ENCODE measurements at regions not wholly inside any gene's neighbourhood (a gene's known extent, or its start where the extent isn't known, plus 50 kb on each side); places are given as distances from the start of the nearest gene placed in this dataset.

DNA sequence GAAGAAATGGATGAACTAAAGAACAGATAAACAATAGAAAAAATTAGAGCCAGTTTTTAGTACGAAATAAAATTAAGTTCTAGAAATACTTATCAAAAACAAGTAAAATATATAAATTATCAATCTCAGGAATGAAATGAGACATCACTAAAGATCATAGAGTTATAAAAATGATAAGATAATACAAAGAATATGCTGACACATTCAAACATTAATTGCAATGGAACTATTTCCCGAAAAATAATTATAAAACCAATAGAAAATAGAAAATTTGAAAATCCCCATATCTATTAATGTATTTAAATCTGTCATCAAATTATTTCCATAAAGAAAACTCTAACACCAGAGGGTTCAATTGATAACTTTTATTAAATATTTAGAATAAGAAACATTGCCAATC is 458.1 kb upstream of the MBL2 start:
- H3K27me3 ChIP-seq (ENCODE audit: insufficient read depth, low read length, poor library complexity, severe bottlenecking): no peaks in the 10 kb centered on the region
- Mint-ChIP-seq H3K27me3 (no peaks in the 10 kb centered on the region), H3K9me3 (peaks cover 3 to 46% (median 15%) of the 10 kb centered on the region in 5 donors), H3K4me1 (no peaks in the 10 kb centered on the region), H3K27ac (no peak overlapping the region), H3K4me3 (no peak overlapping the region), H3K36me3 (no peaks in the 10 kb centered on the region)
- H3K27ac ChIP-seq (ENCODE audit: low read depth, low read length): no peak overlapping the region
- ChIA-PET CTCF (no interaction called here), POLR2A (no interaction called here)
- H3K4me3 ChIP-seq (ENCODE audit: low read length): no peak overlapping the region
- DNase-seq: no peak
- no peaks in the 10 kb centered on the region for H3K36me3 ChIP-seq (ENCODE audit: insufficient read depth, low read length)
- H3K4me1 ChIP-seq (ENCODE audit: insufficient read depth, low read length): no peaks in the 10 kb centered on the region
- H3K9me3 ChIP-seq (ENCODE audit: low read length): no peaks in the 10 kb centered on the region

DNA sequence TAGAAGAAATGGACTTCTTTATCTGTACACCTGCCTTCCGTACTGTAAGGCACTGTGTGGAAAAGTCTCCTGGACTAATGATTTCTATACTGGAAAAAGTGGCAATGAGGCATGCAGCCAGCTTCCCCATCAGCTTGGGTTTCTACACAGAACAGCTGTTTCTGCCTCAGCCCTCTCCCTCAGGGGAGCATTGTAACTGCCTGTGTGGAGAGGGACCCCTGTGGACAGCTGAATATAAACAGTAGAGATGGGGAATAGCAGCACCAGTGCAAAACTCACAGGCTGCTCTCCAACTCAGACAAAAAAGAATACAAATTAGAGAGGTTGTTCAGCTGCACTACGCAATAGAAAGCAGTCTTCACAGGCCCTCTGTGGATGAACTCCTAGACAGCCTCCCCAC is 451.3 kb upstream of the MBL2 start:
- no peaks in the 10 kb centered on the region for H3K4me1 ChIP-seq (ENCODE audit: insufficient read depth, low read length)
- no peak for DNase-seq
- H3K27me3 Mint-ChIP-seq: peaks cover 0 to 1% of the 10 kb centered on the region in 2 donors
- H3K36me3 Mint-ChIP-seq: no peaks in the 10 kb centered on the region
- no peak overlapping the region for H3K27ac ChIP-seq (ENCODE audit: low read depth, low read length)
- no peaks in the 10 kb centered on the region for H3K9me3 ChIP-seq (ENCODE audit: low read length)
- POLR2A ChIA-PET: no interaction called here
- H3K4me3 Mint-ChIP-seq: no peak overlapping the region
- CTCF ChIA-PET: no interaction called here
- H3K4me3 ChIP-seq (ENCODE audit: low read length): no peak overlapping the region
- H3K9me3 Mint-ChIP-seq: peaks cover 6 to 39% (median 8%) of the 10 kb centered on the region in 5 donors
- H3K4me1 Mint-ChIP-seq: no peaks in the 10 kb centered on the region
- H3K27ac Mint-ChIP-seq: no peak overlapping the region
- no peaks in the 10 kb centered on the region for H3K36me3 ChIP-seq (ENCODE audit: insufficient read depth, low read length)
- H3K27me3 ChIP-seq (ENCODE audit: insufficient read depth, low read length, poor library complexity, severe bottlenecking): no peaks in the 10 kb centered on the region

DNA sequence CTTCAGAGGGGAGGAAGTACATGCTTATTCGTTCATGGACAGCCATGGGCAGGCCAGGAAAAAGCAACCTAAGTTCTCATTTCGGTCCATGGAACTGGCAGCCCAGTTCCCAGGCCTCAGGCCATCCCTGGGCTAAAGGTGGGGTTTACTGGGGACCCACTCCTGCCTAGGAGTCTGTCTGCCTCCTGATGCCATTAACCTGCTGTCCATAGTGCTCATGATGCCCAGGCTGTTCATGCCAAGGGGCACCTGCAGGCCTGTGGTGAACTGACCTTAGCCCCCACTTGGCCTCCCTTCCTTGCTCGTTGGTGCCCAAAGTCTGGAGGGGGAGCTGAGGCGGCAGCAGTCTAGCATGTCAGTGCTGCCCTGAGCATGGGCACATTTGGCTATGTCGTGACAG is 450.2 kb upstream of the MBL2 start:
- POLR2A ChIA-PET: no interaction called here
- Histone ChIP-seq H3K27me3 (ENCODE audit: insufficient read depth, low read length, poor library complexity, severe bottlenecking) (no peaks in the 10 kb centered on the region), H3K4me3 (ENCODE audit: low read length) (no peak overlapping the region), H3K27ac (ENCODE audit: low read depth, low read length) (no peak overlapping the region), H3K36me3 (ENCODE audit: insufficient read depth, low read length) (no peaks in the 10 kb centered on the region), H3K9me3 (ENCODE audit: low read length) (no peaks in the 10 kb centered on the region), H3K4me1 (ENCODE audit: insufficient read depth, low read length) (no peaks in the 10 kb centered on the region)
- Mint-ChIP-seq H3K4me1 (no peaks in the 10 kb centered on the region), H3K4me3 (no peak overlapping the region), H3K27ac (no peak overlapping the region), H3K27me3 (peaks cover 0 to 1% of the 10 kb centered on the region in 2 donors), H3K9me3 (peaks cover 8 to 34% (median 10%) of the 10 kb centered on the region in 5 donors), H3K36me3 (no peaks in the 10 kb centered on the region)
- CTCF ChIA-PET: no interaction called here
- DNase-seq: no peak

DNA sequence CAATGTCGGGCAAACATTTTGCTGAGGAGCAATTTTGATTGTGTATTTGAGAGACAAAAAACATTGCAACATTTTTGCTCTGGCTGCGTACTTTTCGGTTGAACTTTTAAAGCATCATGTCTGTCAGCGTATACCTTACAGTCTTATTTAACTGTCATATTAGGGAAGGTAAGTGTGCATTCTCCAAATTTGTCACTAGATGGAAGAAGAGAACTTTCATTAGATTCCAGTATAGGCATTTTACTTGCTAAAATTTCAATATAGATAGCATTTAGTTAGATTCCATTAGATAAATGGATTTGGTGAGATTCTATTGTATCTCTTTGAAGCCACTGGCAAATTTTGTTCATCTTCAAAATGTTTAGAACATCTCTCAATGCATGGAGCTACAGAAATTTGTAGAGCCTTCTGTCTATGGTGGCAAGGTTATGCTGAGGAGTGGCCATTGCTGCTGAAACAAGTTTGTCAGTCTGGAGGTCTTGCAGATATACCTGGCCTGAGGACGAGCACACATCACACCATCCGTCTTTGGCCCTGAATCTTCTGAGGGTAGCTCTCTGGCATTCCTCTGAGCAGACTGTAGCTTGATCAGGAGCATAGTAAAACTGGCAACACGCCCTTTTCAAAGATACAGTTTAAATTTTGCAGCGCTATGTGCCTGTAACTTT is 437.5 kb upstream of the MBL2 start:
- ChIA-PET POLR2A (no interaction called here), CTCF (no interaction called here)
- H3K36me3 ChIP-seq (ENCODE audit: insufficient read depth, low read length): no peaks in the 10 kb centered on the region
- Mint-ChIP-seq H3K9me3 (peaks cover 6 to 34% (median 14%) of the 10 kb centered on the region in 5 donors), H3K4me1 (no peaks in the 10 kb centered on the region), H3K27me3 (no peaks in the 10 kb centered on the region), H3K36me3 (no peaks in the 10 kb centered on the region), H3K27ac (no peak overlapping the region), H3K4me3 (no peak overlapping the region)
- DNase-seq: no peak
- no peak overlapping the region for H3K27ac ChIP-seq (ENCODE audit: low read depth, low read length)
- no peaks in the 10 kb centered on the region for H3K9me3 ChIP-seq (ENCODE audit: low read length)
- H3K4me1 ChIP-seq (ENCODE audit: insufficient read depth, low read length): no peaks in the 10 kb centered on the region
- no peak overlapping the region for H3K4me3 ChIP-seq (ENCODE audit: low read length)
- H3K27me3 ChIP-seq (ENCODE audit: insufficient read depth, low read length, poor library complexity, severe bottlenecking): no peaks in the 10 kb centered on the region

DNA sequence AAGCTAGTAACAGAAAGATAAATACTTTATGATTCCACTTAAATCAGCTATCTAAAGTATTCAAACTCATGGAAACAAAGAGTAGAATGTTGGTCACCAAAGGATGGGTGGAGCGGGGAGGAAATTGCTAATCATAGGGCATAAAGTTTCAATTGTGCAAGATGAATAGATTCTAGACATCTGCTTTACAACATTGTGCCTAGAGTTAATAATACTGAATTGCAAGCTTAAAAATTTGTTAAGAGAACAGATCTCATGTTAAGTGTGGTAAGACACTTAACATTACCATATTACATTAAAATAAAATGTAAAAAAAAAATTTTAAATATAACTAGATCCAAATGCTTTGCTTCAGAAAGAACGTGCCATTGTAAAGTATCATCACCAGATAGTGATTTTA is 411.1 kb upstream of the MBL2 start:
- Mint-ChIP-seq H3K27me3 (no peaks in the 10 kb centered on the region), H3K27ac (no peak overlapping the region)
- POLR2A ChIA-PET: no interaction called here

DNA sequence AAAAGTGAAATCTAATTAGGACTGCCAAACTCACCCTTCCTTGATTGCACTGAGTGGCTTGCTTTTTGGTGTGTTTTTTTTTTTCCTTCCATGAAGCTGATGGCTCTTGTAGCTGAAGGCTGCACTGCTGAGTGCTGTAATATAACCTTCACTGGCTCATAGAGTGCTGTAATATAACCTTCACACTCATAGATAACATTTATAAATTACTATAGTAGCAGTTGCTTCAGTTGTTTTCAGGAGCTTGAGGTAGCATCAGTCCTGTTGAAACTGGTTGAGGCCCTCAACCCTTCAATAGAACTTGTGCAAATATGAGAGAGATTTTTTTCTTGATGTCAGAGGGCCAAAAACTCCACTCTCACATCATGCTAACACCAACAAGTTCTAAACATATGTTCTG is 404.9 kb upstream of the MBL2 start:
- DNase-seq: no peak
- no peaks in the 10 kb centered on the region for H3K9me3 ChIP-seq (ENCODE audit: low read length)
- H3K4me3 Mint-ChIP-seq: no peak overlapping the region
- POLR2A ChIA-PET: no interaction called here
- H3K4me1 ChIP-seq (ENCODE audit: insufficient read depth, low read length): no peaks in the 10 kb centered on the region
- H3K27me3 Mint-ChIP-seq: no peaks in the 10 kb centered on the region
- H3K36me3 Mint-ChIP-seq: no peaks in the 10 kb centered on the region
- no peak overlapping the region for H3K27ac Mint-ChIP-seq
- CTCF ChIA-PET: no interaction called here
- H3K27me3 ChIP-seq (ENCODE audit: insufficient read depth, low read length, poor library complexity, severe bottlenecking): no peaks in the 10 kb centered on the region
- no peaks in the 10 kb centered on the region for H3K36me3 ChIP-seq (ENCODE audit: insufficient read depth, low read length)
- H3K4me3 ChIP-seq (ENCODE audit: low read length): no peak overlapping the region
- H3K9me3 Mint-ChIP-seq: peaks cover 4 to 17% (median 7%) of the 10 kb centered on the region in 5 donors
- no peaks in the 10 kb centered on the region for H3K4me1 Mint-ChIP-seq
- no peak overlapping the region for H3K27ac ChIP-seq (ENCODE audit: low read depth, low read length)

More for the DNA sequence above, 411.1 kb upstream of the MBL2 start:
- H3K4me3 Mint-ChIP-seq: no peak overlapping the region
- peaks cover 10 to 46% (median 21%) of the 10 kb centered on the region in 5 donors for H3K9me3 Mint-ChIP-seq
- no peaks in the 10 kb centered on the region for H3K4me1 Mint-ChIP-seq
- no peak for DNase-seq
- Histone ChIP-seq H3K4me1 (ENCODE audit: insufficient read depth, low read length) (no peaks in the 10 kb centered on the region), H3K27ac (ENCODE audit: low read depth, low read length) (no peak overlapping the region), H3K9me3 (ENCODE audit: low read length) (no peaks in the 10 kb centered on the region), H3K27me3 (ENCODE audit: insufficient read depth, low read length, poor library complexity, severe bottlenecking) (no peaks in the 10 kb centered on the region), H3K4me3 (ENCODE audit: low read length) (no peak overlapping the region), H3K36me3 (ENCODE audit: insufficient read depth, low read length) (no peaks in the 10 kb centered on the region)
- H3K36me3 Mint-ChIP-seq: peaks cover 0 to 2% (median 0%) of the 10 kb centered on the region in 3 donors
- CTCF ChIA-PET: no interaction called here

DNA sequence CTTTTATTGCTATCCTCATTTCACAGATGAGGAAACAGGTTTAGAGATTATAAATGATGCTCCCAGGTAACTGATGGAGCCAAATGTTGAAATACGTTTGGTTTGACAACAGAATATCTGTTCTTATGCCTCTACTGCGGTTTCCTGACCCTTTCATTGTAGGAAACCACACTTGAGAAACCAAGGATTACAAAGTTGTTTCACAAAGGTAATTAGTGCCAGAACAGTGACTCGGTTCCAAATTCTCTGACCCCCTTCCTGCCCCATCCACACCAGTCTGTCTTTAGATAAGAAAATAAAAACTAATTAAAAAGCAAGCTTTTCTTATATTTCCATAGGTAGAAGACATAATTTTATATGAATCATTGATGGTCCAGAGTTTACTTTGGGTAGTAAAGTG is 393.7 kb upstream of the MBL2 start:
- H3K27me3 Mint-ChIP-seq: no peaks in the 10 kb centered on the region
- no peaks in the 10 kb centered on the region for H3K4me1 Mint-ChIP-seq
- H3K27ac Mint-ChIP-seq: no peak overlapping the region
- no peak overlapping the region for H3K4me3 ChIP-seq (ENCODE audit: low read length)
- no peaks in the 10 kb centered on the region for H3K9me3 ChIP-seq (ENCODE audit: low read length)
- H3K27me3 ChIP-seq (ENCODE audit: insufficient read depth, low read length, poor library complexity, severe bottlenecking): no peaks in the 10 kb centered on the region
- ChIA-PET POLR2A (no interaction called here), CTCF (no interaction called here)
- no peak overlapping the region for H3K4me3 Mint-ChIP-seq
- no peaks in the 10 kb centered on the region for H3K36me3 ChIP-seq (ENCODE audit: insufficient read depth, low read length)
- H3K4me1 ChIP-seq (ENCODE audit: insufficient read depth, low read length): no peaks in the 10 kb centered on the region
- H3K9me3 Mint-ChIP-seq: peaks cover 0 to 17% (median 9%) of the 10 kb centered on the region in 5 donors
- no peak overlapping the region for H3K27ac ChIP-seq (ENCODE audit: low read depth, low read length)
- no peaks in the 10 kb centered on the region for H3K36me3 Mint-ChIP-seq
- no peak for DNase-seq

DNA sequence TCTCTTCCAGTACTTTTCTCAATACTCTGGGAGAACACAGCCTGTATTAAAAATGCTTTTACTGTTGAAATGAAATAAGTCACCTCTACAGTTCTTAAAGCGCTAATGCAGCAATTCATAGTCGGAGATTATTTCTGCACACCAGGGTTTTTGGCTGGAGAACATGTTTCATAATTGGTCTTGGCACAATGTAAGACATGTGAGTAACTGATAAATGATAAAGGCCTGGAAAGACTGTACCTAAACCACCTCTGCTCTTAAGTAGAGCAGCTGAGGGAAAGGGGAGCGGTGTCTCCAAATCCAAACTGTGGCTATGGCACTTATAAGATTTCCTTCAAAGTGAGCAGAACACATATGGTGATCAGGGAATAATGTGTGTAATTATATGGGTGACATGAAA is 390.3 kb upstream of the MBL2 start:
- H3K27me3 ChIP-seq (ENCODE audit: insufficient read depth, low read length, poor library complexity, severe bottlenecking): no peaks in the 10 kb centered on the region
- Mint-ChIP-seq H3K27me3 (no peaks in the 10 kb centered on the region), H3K27ac (no peak overlapping the region), H3K36me3 (no peaks in the 10 kb centered on the region), H3K4me3 (no peak overlapping the region), H3K4me1 (no peaks in the 10 kb centered on the region), H3K9me3 (peaks cover 5 to 29% (median 7%) of the 10 kb centered on the region in 5 donors)
- H3K27ac ChIP-seq (ENCODE audit: low read depth, low read length): no peak overlapping the region
- ChIA-PET POLR2A (interaction anchor here (0.7 kb wide), 1 partner anchor 1122 kb away, joined by 5 read pairs; no protein-coding TSS in a partner anchor), CTCF (no interaction called here)
- no peaks in the 10 kb centered on the region for H3K36me3 ChIP-seq (ENCODE audit: insufficient read depth, low read length)
- H3K4me3 ChIP-seq (ENCODE audit: low read length): no peak overlapping the region
- no peak for DNase-seq
- no peaks in the 10 kb centered on the region for H3K4me1 ChIP-seq (ENCODE audit: insufficient read depth, low read length)
- no peaks in the 10 kb centered on the region for H3K9me3 ChIP-seq (ENCODE audit: low read length)

DNA sequence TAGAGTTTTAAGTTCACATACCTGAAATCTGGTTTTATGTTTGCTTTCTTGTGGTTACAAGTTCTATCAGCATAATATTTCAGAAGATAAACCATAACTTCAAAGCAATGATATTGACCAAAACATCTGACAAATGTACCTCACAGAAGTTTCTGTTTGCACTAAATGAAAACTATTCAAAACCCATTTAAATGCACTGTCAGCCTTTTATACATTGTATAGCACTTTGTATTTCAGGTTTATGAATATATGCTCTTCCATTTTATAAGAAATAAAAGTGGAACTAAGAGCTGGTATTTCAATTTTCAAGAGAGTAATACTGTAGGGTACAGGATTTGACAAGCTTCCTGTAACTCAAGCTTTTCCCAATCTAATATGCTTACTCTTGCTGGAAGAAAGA is 388.6 kb upstream of the MBL2 start:
- CTCF ChIA-PET: no interaction called here
- DNase-seq: no peak

More for the DNA sequence above, 388.6 kb upstream of the MBL2 start:
- Histone ChIP-seq H3K27me3 (ENCODE audit: insufficient read depth, low read length, poor library complexity, severe bottlenecking) (no peaks in the 10 kb centered on the region), H3K36me3 (ENCODE audit: insufficient read depth, low read length) (no peaks in the 10 kb centered on the region), H3K27ac (ENCODE audit: low read depth, low read length) (no peak overlapping the region), H3K9me3 (ENCODE audit: low read length) (no peaks in the 10 kb centered on the region), H3K4me1 (ENCODE audit: insufficient read depth, low read length) (no peaks in the 10 kb centered on the region), H3K4me3 (ENCODE audit: low read length) (no peak overlapping the region)
- H3K27me3 Mint-ChIP-seq: no peaks in the 10 kb centered on the region
- no peak overlapping the region for H3K27ac Mint-ChIP-seq
- H3K36me3 Mint-ChIP-seq: no peaks in the 10 kb centered on the region
- POLR2A ChIA-PET: no interaction called here
- H3K4me3 Mint-ChIP-seq: no peak overlapping the region
- H3K4me1 Mint-ChIP-seq: no peaks in the 10 kb centered on the region
- peaks cover 5 to 32% (median 9%) of the 10 kb centered on the region in 5 donors for H3K9me3 Mint-ChIP-seq

Data from CD8-positive, alpha-beta memory T cell (primary cell).